ENCODE measurements at regions not wholly inside any gene's neighbourhood (a gene's known extent, or its start where the extent isn't known, plus 50 kb on each side); places are given as distances from the start of the nearest gene placed in this dataset.
A peak's percentile ranks its signal among the peaks of the same experiment; 100 is the strongest.

- DNase-seq (ENCODE audit: low spot score): no peak
Observed at GRCh38 chr12:111310076-111310870, 58.6 kb downstream of the PHETA1 start.

- DNase-seq (ENCODE audit: low spot score): no peak
Observed at GRCh38 chr12:111309584-111309983, 59.3 kb downstream of the PHETA1 start.

GRCh38 chr12:111308473-111308872, 60.4 kb downstream of the PHETA1 start:
- DNase-seq (ENCODE audit: low spot score): no peak

GRCh38 chr12:111304642-111305071, 64.2 kb downstream of the PHETA1 start:
- DNase-seq (ENCODE audit: low spot score): peak; percentile 34

- DNase-seq (ENCODE audit: low spot score): no peak
Observed at GRCh38 chr12:111303531-111303930, 65.4 kb downstream of the PHETA1 start.

GRCh38 chr12:111298582-111299436, 70.1 kb downstream of the PHETA1 start:
- peak; percentile 52 for DNase-seq (ENCODE audit: low spot score)

GRCh38 chr12:111297703-111298426, 71.0 kb downstream of the PHETA1 start:
- DNase-seq (ENCODE audit: low spot score): no peak

- no peak for DNase-seq (ENCODE audit: low spot score)
Observed at GRCh38 chr12:111296906-111297463, 71.9 kb downstream of the PHETA1 start.

GRCh38 chr12:111295176-111295575, 73.7 kb downstream of the PHETA1 start:
- DNase-seq (ENCODE audit: low spot score): no peak

GRCh38 chr12:111293266-111294009, 75.5 kb downstream of the PHETA1 start:
- no peak for DNase-seq (ENCODE audit: low spot score)

GRCh38 chr12:111291357-111291756, 77.5 kb downstream of the PHETA1 start:
- DNase-seq (ENCODE audit: low spot score): no peak

- DNase-seq (ENCODE audit: low spot score): no peak
Observed at GRCh38 chr12:111288771-111289170, 80.1 kb downstream of the PHETA1 start.

GRCh38 chr12:111287125-111287900, 81.6 kb downstream of the PHETA1 start:
- DNase-seq (ENCODE audit: low spot score): no peak

- DNase-seq (ENCODE audit: low spot score): no peak
Observed at GRCh38 chr12:111285200-111285599, 83.7 kb downstream of the PHETA1 start.

GRCh38 chr12:111284709-111285108, 84.2 kb downstream of the PHETA1 start:
- DNase-seq (ENCODE audit: low spot score): no peak

GRCh38 chr12:111283966-111284365, 84.9 kb downstream of the PHETA1 start:
- DNase-seq (ENCODE audit: low spot score): no peak

GRCh38 chr12:111283521-111283920, 85.4 kb downstream of the PHETA1 start:
- DNase-seq (ENCODE audit: low spot score): no peak

GRCh38 chr12:111277570-111277969, 91.3 kb downstream of the PHETA1 start:
- DNase-seq (ENCODE audit: low spot score): no peak

GRCh38 chr12:111276146-111276545, 92.7 kb downstream of the PHETA1 start:
- no peak for DNase-seq (ENCODE audit: low spot score)

- no peak for DNase-seq (ENCODE audit: low spot score)
Observed at GRCh38 chr12:111275308-111275707, 93.6 kb downstream of the PHETA1 start.

All from HT-29 (cell line).